ENCODE measurements at regions not wholly inside any gene's neighbourhood (a gene's known extent, or its start where the extent isn't known, plus 50 kb on each side); places are given as distances from the start of the nearest gene placed in this dataset.
A peak's percentile ranks its signal among the peaks of the same experiment; 100 is the strongest.

GRCh38 chr11:69891421-69892236 is 72.4 kb upstream of the FGF3 start:
- intact Hi-C loops (cut with micrococcal nuclease; ENCODE audit: unreplicated experiment): no loop called here
- CTCF ChIA-PET: interaction anchor here (0.6 to 2.7 kb wide), 6 partner anchors 9 to 305 kb away, joined by 3 to 15 read pairs (median 6); no protein-coding TSS in a partner anchor
- DNase-seq: peak; percentile 60
- H3K27me3 Mint-ChIP-seq (ENCODE audit: unreplicated experiment): no peaks in the 10 kb centered on the region
- peak overlapping the region; percentile 36 for H3K4me3 Mint-ChIP-seq (ENCODE audit: low read depth, unreplicated experiment)
- BruUV-seq (replicated peaks): no TSS peak
- no peak for TF ChIP-seq CTCF (IDR thresholded peaks at IDR 0.05; ENCODE audit: unreplicated experiment)
- H3K4me1 Mint-ChIP-seq (ENCODE audit: low read depth, unreplicated experiment): peaks cover 37% of the 10 kb centered on the region
- H3K27ac Mint-ChIP-seq (ENCODE audit: unreplicated experiment): peak overlapping the region; percentile 73
- H3K36me3 Mint-ChIP-seq (ENCODE audit: insufficient read depth, unreplicated experiment): peaks cover 14% of the 10 kb centered on the region
- no peaks in the 10 kb centered on the region for H3K9me3 Mint-ChIP-seq (ENCODE audit: low read depth, unreplicated experiment)

- no peaks in the 10 kb centered on the region for H3K27me3 Mint-ChIP-seq (ENCODE audit: unreplicated experiment)
- TSS peak; percentile 34 for BruUV-seq (replicated peaks)
Measured at GRCh38 chr11:69892237-69892985, 73.2 kb upstream of the FGF3 start.

GRCh38 chr11:69892986-69893555 is 73.9 kb upstream of the FGF3 start:
- Mint-ChIP-seq H3K36me3 (ENCODE audit: insufficient read depth, unreplicated experiment) (peaks cover 14% of the 10 kb centered on the region), H3K4me3 (ENCODE audit: low read depth, unreplicated experiment) (peak overlapping the region; percentile 44), H3K27ac (ENCODE audit: unreplicated experiment) (peak overlapping the region; percentile 73), H3K27me3 (ENCODE audit: unreplicated experiment) (no peaks in the 10 kb centered on the region), H3K4me1 (ENCODE audit: low read depth, unreplicated experiment) (peaks cover 37% of the 10 kb centered on the region), H3K9me3 (ENCODE audit: low read depth, unreplicated experiment) (peaks cover 2% of the 10 kb centered on the region)
- TF ChIP-seq CTCF (IDR thresholded peaks at IDR 0.05; ENCODE audit: unreplicated experiment): peak; percentile 5
- no TSS peak for BruUV-seq (replicated peaks)
- peak; percentile 57 for DNase-seq
- CTCF ChIA-PET: interaction anchor here (0.7 to 2.7 kb wide), 3 partner anchors 8 to 116 kb away, joined by 3 to 15 read pairs (median 7); no protein-coding TSS in a partner anchor
- intact Hi-C loops (cut with micrococcal nuclease; ENCODE audit: unreplicated experiment): no loop called here

More at GRCh38 chr11:69892237-69892985, 73.2 kb upstream of the FGF3 start:
- intact Hi-C loops (cut with micrococcal nuclease; ENCODE audit: unreplicated experiment): no loop called here
- peaks cover 2% of the 10 kb centered on the region for H3K9me3 Mint-ChIP-seq (ENCODE audit: low read depth, unreplicated experiment)
- TF ChIP-seq CTCF (IDR thresholded peaks at IDR 0.05; ENCODE audit: unreplicated experiment): peak; percentile 14
- CTCF ChIA-PET: interaction anchor here (0.7 to 2.7 kb wide), 4 partner anchors 8 to 304 kb away, joined by 3 to 15 read pairs (median 5); no protein-coding TSS in a partner anchor
- peak overlapping the region; percentile 44 for H3K4me3 Mint-ChIP-seq (ENCODE audit: low read depth, unreplicated experiment)
- peak overlapping the region; percentile 73 for H3K27ac Mint-ChIP-seq (ENCODE audit: unreplicated experiment)
- H3K36me3 Mint-ChIP-seq (ENCODE audit: insufficient read depth, unreplicated experiment): peaks cover 14% of the 10 kb centered on the region
- peak; percentile 34 for DNase-seq
- H3K4me1 Mint-ChIP-seq (ENCODE audit: low read depth, unreplicated experiment): peaks cover 37% of the 10 kb centered on the region

- Mint-ChIP-seq H3K4me1 (ENCODE audit: low read depth, unreplicated experiment) (peaks cover 37% of the 10 kb centered on the region), H3K27me3 (ENCODE audit: unreplicated experiment) (no peaks in the 10 kb centered on the region)
- no peak for TF ChIP-seq CTCF (IDR thresholded peaks at IDR 0.05; ENCODE audit: unreplicated experiment)
Measured at GRCh38 chr11:69893631-69894030, 74.4 kb upstream of the FGF3 start.

More at GRCh38 chr11:69893631-69894030, 74.4 kb upstream of the FGF3 start:
- intact Hi-C loops (cut with micrococcal nuclease; ENCODE audit: unreplicated experiment): no loop called here
- H3K4me3 Mint-ChIP-seq (ENCODE audit: low read depth, unreplicated experiment): no peak overlapping the region
- CTCF ChIA-PET: interaction anchor here (0.6 kb wide), 1 partner anchor 215 kb away, joined by 3 read pairs; no protein-coding TSS in a partner anchor
- DNase-seq: no peak
- peaks cover 2% of the 10 kb centered on the region for H3K9me3 Mint-ChIP-seq (ENCODE audit: low read depth, unreplicated experiment)
- H3K27ac Mint-ChIP-seq (ENCODE audit: unreplicated experiment): no peak overlapping the region
- BruUV-seq (replicated peaks): no TSS peak
- peaks cover 14% of the 10 kb centered on the region for H3K36me3 Mint-ChIP-seq (ENCODE audit: insufficient read depth, unreplicated experiment)
